Kidney epithelial cell (primary cell): ENCODE measurements at regions not wholly inside any gene's neighbourhood (a gene's known extent, or its start where the extent isn't known, plus 50 kb on each side); places are given as distances from the start of the nearest gene placed in this dataset.

ENCODE experiments used
- DNase-seq: peaks from one replicate; pipeline ENCODE4 v3.0.0-alpha.2; 2010; ENCODE audit warnings: low read depth
- H3K27me3 ChIP-seq: 2 replicates; pipeline ENCODE4 v1.6.0; 2011; ENCODE audit warnings: low read length; ENCODE audit not compliant: control insufficient read depth, insufficient read depth
- H3K36me3 ChIP-seq: 2 replicates; pipeline ENCODE4 v1.5.1; 2011; ENCODE audit warnings: low read length; ENCODE audit not compliant: control insufficient read depth, insufficient read depth
- H3K4me3 ChIP-seq: 2 replicates; pipeline ENCODE4 v1.5.1; 2011; ENCODE audit warnings: low read depth, mild to moderate bottlenecking, control low read depth, low read length
- CTCF ChIP-seq: IDR thresholded peaks from 2 replicates; pipeline ENCODE4 v1.5.1; 2011; ENCODE audit warnings: mild to moderate bottlenecking, moderate library complexity, low read length, control low read depth, inconsistent platforms; ENCODE audit not compliant: insufficient read depth, poor library complexity, severe bottlenecking

GRCh38 chr1:213415691-213416380 is 364.8 kb downstream of the RPS6KC1 start:
- DNase-seq: peak; percentile 75
- TF ChIP-seq CTCF: no peak
- H3K36me3 ChIP-seq: no peaks in the 10 kb centered on the region
- H3K4me3 ChIP-seq: no peak overlapping the region
- no peaks in the 10 kb centered on the region for H3K27me3 ChIP-seq

GRCh38 chr1:213416461-213417224 is 365.6 kb downstream of the RPS6KC1 start:
- Histone ChIP-seq H3K4me3 (no peak overlapping the region), H3K27me3 (no peaks in the 10 kb centered on the region), H3K36me3 (no peaks in the 10 kb centered on the region)
- TF ChIP-seq CTCF: no peak
- no peak for DNase-seq

GRCh38 chr1:213417225-213417820 is 366.3 kb downstream of the RPS6KC1 start:
- H3K27me3 ChIP-seq: no peaks in the 10 kb centered on the region
- H3K36me3 ChIP-seq: no peaks in the 10 kb centered on the region
- H3K4me3 ChIP-seq: no peak overlapping the region
- no peak for DNase-seq
- TF ChIP-seq CTCF: no peak

GRCh38 chr1:213417846-213418245 is 366.8 kb downstream of the RPS6KC1 start:
- no peak for DNase-seq
- no peaks in the 10 kb centered on the region for H3K27me3 ChIP-seq
- TF ChIP-seq CTCF: no peak
- H3K4me3 ChIP-seq: no peak overlapping the region
- H3K36me3 ChIP-seq: no peaks in the 10 kb centered on the region

- Histone ChIP-seq H3K36me3 (no peaks in the 10 kb centered on the region), H3K4me3 (no peak overlapping the region), H3K27me3 (no peaks in the 10 kb centered on the region)
- no peak for TF ChIP-seq CTCF
- no peak for DNase-seq
Observed at GRCh38 chr1:213418268-213419071, 367.4 kb downstream of the RPS6KC1 start.
